HG02798 (cell line): ENCODE measurements at regions not wholly inside any gene's neighbourhood (a gene's known extent, or its start where the extent isn't known, plus 50 kb on each side); places are given as distances from the start of the nearest gene placed in this dataset.

Experiments
- ATAC-seq: cut with Tn5 transposase; IDR thresholded peaks from one replicate; pipeline ENCODE4 v1.9.1; 2021; ENCODE audit warnings: mild to moderate bottlenecking; ENCODE audit not compliant: unreplicated experiment, poor library complexity

DNA sequence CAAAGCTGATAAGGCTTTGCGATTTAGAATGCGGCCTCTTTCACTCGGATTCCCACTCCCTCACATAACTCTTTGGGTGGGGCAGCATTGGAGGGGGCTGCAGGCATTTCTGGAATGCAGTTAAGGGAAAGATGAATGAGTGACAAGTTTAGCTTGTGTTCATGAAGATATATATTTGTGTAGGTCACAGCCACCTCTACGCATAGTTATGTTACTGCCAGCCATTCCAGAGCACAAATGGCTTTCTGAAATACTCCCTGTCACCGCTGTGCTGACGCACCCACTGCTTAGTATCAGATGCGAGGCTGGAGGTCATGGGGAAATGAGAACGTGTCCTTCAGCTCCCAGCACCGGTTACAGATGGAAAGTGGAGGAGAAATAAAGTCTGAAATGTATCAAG lies 54.1 kb upstream of the ATP1A1 start:
- ATAC-seq = no peak

DNA sequence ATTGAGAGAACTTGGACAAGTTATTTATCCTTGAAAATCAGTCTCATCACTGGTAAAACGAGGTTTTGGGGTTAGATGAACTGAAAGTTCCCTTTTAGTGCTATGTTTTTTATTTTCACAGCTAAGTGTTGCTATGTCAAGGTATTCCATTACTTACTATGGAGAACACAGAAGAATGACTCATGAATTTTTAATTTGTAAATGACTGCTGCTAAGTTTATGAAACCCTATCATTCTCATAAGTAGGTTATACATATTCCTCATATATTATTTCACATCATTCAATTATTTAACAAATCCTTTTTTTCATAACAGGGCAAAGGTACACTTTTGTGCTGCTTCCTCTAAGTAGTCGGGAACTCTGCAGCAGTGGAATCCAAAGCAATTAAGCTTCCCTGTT lies 52.2 kb upstream of the ATP1A1 start:
- ATAC-seq = no peak

DNA sequence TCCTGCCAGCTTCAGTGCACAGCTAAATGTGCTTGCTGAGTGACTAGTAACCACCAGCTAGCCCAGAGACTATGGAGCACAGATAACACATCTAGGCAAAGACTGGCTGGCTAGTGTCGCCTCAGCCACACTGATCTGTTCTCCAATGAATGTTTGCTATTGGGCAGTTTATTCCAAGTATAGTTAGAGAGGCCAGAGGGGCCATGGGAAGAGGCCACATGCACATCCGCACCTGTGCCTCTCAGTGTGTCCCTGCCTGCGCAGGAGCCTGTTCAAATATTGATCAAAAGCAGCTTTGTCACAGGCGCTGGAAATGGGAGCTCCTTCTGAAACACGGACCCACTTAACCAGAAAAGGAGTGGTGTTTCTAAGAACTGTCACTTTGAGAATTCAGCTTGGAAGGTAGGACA lies 51.3 kb upstream of the ATP1A1 start:
- ATAC-seq = no peak

DNA sequence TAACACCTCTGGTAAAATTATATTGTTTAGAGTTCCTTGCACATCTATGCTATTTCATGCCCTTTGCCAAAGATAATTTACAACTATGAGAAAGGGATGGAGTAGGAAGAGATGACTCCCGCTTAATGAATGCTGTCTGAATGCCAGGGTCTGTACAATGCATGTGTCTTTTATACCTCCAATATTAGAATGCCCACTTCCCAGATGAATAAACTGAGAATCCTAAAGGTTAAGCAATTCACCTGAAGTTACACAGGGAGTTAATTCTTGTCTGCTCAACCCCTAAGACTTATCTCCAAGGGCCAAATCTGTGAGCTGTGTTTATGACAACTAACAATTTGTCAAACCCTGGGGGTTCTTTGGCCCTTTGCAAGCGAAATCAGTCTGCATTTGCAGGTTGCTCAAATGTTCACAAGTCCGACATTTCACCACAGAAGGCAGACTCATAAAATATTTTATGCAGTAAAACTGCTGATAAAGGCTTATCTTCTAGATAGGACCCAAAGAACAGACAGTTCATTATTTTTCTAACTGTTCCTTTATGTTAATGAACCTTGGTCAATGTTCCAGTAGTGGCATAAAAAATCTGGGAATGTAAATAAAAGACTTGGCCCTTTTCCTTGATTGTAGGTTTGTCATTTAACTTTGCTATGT lies 50.2 kb upstream of the ATP1A1 start:
- ATAC-seq = no peak
